ENCODE measurements at regions not wholly inside any gene's neighbourhood (a gene's known extent, or its start where the extent isn't known, plus 50 kb on each side); places are given as distances from the start of the nearest gene placed in this dataset.
"Not testable (repeated sequence)": the region's sequence is repeated elsewhere in the genome, so short reads cannot be mapped to it uniquely, and the experiment has no call there.

DNA sequence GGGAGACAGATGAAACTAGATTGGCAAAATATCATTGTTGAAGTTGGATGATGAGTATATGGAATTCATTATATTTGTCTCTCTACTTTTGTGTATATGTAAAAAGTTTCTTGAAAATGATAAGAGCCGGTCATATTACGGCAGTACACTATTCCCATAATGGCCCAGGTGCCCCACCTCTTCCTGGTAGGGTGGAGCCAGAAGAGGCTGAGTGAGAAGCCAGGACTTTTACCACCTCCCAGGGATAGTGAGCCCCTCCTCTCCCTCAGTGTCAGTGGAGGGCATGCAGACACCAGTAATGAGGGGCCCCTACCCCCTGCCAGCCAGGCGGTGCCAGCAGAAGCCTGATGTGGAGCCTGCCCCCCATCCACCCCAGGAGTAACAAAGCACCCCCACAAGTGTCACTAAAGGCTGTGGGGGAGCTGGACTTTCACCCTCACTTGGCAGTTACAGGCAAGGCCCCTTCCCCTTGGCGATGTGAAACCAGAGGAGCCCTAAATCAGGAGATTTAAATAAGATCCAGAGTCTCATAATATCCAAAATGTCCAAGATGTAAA lies 198.9 kb upstream of the RBBP8 start:
- Histone ChIP-seq H3K4me1 (no peaks in the 10 kb centered on the region), H3K4me3 (no peak overlapping the region), H3K9me3 (no peaks in the 10 kb centered on the region), H3K36me3 (replicated peaks) (no peaks in the 10 kb centered on the region), H3K27me3 (ENCODE audit: low read depth) (no peaks in the 10 kb centered on the region)
- DNase-seq (ENCODE audit: low spot score in 2 of 2), result no peak
- in situ Hi-C loops (cut with MboI; ENCODE audit: low sequenced_read_pairs), result no loop called here

DNA sequence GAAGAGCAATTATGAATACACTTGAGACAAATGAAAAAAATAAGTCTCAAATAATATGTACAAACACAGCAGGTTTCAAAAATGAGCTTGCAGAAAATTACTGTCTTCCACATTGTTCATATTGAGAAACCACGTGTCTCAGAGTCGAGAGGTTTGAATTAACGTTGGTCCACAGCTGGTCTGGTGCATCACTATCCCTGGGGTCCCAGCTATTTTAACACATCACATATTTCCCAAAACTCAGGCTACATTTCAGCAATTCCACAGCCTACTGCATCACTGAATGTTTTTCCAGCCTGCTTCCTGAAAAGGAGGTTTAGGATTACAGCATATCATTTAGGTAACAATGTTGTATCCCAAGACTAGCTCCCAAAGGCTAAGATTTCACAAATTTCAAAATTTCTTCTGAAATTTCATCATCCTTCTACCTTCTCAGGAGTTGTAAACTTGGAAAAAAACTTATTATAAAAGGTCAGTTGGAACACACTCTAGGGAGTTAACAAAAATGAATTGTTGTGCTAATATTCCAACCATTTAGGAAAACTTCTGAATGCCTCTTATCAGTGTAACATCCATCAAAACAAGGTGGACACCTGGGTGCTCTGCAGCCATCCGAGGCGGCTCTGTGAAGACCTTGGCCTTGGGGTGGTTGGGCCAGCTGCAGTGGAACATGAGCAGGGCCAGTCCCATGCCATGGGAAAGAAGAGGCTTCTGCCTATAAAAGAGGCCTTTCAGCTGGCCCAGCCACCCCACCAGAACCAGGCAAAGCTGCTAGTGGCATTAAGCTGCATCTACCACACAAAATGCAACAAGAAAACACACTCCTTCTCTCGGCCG lies 198.1 kb upstream of the RBBP8 start:
- H3K27me3 ChIP-seq (ENCODE audit: low read depth), result no peaks in the 10 kb centered on the region
- in situ Hi-C loops (cut with MboI; ENCODE audit: low sequenced_read_pairs), result no loop called here
- DNase-seq (ENCODE audit: low spot score in 2 of 2), result no peak

DNA sequence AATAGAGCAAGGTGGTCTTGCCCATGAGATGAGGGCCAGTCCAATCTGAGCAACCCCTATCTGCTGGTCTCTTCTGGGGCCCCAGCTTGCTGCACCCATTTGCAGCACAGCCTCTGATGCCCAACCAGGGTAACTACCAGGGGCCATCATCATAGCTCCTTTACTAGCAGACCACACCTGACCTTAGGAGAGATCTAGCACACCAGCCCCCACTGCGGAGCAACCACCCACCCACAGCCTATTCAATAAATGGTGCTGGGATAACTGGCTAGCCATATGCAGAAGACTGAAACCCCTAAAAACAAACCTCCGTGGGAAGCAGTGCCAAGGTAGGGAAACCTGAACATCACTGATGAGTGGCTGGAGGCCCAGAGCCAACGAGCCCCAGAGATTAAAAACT lies 196.1 kb upstream of the RBBP8 start:
- Histone ChIP-seq H3K27me3 (ENCODE audit: low read depth) (no peaks in the 10 kb centered on the region), H3K4me1 (no peaks in the 10 kb centered on the region), H3K9me3 (no peaks in the 10 kb centered on the region), H3K4me3 (no peak overlapping the region), H3K36me3 (replicated peaks) (no peaks in the 10 kb centered on the region)
- in situ Hi-C loops (cut with MboI; ENCODE audit: low sequenced_read_pairs), result no loop called here
- DNase-seq (ENCODE audit: low spot score in 2 of 2), result no peak

More for the DNA sequence above, 198.1 kb upstream of the RBBP8 start:
- no peaks in the 10 kb centered on the region for H3K9me3 ChIP-seq
- no peaks in the 10 kb centered on the region for H3K4me1 ChIP-seq
- H3K36me3 ChIP-seq (replicated peaks), result no peaks in the 10 kb centered on the region
- no peak overlapping the region for H3K4me3 ChIP-seq

DNA sequence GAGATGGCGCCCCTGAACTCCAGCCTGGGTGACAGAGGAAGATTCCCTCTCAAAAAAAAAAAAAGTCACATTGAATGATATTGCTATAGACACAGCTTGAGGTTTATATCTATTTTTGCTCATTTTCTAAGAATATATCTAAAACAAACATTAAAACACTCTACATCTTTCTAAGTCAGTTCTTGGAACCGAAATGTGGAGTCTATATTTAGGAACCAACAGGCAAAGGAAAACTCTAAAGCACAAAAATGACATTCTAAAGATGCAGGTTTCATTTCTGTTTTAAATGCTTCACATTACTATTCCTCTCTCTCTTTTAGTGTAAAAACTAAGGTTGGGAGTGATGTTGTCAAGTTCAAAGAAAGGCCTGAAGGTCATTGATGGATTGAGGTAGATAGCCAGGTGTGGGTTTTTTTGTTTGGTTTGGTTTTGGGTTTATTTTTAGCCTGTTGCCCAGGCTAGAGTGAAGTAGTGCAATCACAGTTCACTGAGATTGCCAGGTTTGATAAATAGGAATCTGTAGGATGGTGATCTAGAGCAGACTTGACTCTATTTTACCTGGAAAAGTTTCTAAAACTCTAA lies 194.0 kb upstream of the RBBP8 start:
- no peak overlapping the region for H3K4me3 ChIP-seq
- H3K4me1 ChIP-seq, result no peaks in the 10 kb centered on the region
- no peak for DNase-seq (ENCODE audit: low spot score in 2 of 2)
- in situ Hi-C loops (cut with MboI; ENCODE audit: low sequenced_read_pairs), result no loop called here
- no peaks in the 10 kb centered on the region for H3K27me3 ChIP-seq (ENCODE audit: low read depth)
- H3K9me3 ChIP-seq, result no peaks in the 10 kb centered on the region
- H3K36me3 ChIP-seq (replicated peaks), result no peaks in the 10 kb centered on the region

DNA sequence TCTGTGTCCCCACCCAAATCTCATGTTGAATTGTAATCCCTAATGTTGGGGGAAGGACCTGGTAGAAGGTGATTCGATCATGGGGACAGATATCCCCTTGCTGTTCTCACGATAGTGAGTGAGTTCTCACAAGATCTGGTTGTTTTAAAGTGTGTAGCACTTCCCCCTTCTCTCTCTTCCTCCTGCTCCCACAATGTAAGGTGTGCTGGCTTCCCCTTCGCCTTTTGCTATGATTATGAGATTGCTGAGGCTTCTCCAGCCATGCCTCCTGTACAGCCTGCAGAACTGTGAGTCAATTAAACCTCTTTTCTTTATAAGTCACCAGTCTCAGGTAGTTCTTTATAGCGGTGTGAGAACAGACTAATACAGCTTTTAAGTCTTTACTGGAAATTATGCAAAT lies 193.3 kb upstream of the RBBP8 start:
- in situ Hi-C loops (cut with MboI; ENCODE audit: low sequenced_read_pairs), result no loop called here
- no peaks in the 10 kb centered on the region for H3K27me3 ChIP-seq (ENCODE audit: low read depth)
- H3K36me3 ChIP-seq (replicated peaks), result no peaks in the 10 kb centered on the region
- no peaks in the 10 kb centered on the region for H3K9me3 ChIP-seq
- no peak overlapping the region for H3K4me3 ChIP-seq
- DNase-seq (ENCODE audit: low spot score in 2 of 2), result no peak
- no peaks in the 10 kb centered on the region for H3K4me1 ChIP-seq

DNA sequence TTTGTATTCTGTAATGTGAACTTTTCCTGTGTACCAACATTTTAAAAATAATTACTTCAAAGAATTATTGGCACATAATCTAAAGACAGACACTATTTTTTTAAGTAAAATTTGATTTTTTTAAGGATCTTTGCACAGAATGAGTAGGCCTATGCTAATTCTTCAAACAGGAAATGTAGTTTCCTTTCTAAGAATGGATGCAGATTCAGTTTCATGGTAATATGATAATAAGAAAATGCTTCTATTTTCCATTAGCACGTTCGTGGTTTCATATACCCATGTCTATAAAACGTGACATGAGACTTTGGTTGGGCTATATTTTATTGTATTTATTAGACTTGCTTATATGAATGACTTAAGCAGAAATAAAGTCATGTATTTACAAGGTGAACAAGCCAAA lies 191.8 kb upstream of the RBBP8 start:
- in situ Hi-C loops (cut with MboI; ENCODE audit: low sequenced_read_pairs), result no loop called here
- no peak overlapping the region for H3K4me3 ChIP-seq
- no peaks in the 10 kb centered on the region for H3K9me3 ChIP-seq
- H3K27me3 ChIP-seq (ENCODE audit: low read depth), result no peaks in the 10 kb centered on the region
- no peaks in the 10 kb centered on the region for H3K36me3 ChIP-seq (replicated peaks)
- no peaks in the 10 kb centered on the region for H3K4me1 ChIP-seq
- DNase-seq (ENCODE audit: low spot score in 2 of 2), result no peak

DNA sequence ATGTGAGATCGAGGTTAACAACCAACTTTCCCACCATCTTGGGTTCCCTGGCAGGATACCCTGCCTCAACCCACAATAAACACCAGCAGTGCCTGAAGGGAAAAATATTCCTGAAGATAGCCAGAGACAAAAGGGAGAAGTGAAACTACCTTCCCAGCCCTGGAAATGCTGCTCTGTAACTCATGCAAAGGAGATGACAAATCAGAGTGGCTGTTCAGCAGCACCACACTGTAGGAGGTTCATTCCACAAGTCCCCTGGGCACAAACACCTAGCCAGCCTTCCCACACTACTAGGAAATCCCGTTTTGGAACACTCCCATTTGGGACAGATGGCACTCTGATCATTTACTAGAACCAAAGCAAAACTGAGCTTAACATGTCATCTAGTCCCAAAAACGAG lies 190.7 kb upstream of the RBBP8 start:
- Histone ChIP-seq H3K27me3 (ENCODE audit: low read depth) (peaks cover 2% of the 10 kb centered on the region; the same call in 1 of the 2 replicates), H3K4me3 (no peak overlapping the region), H3K9me3 (no peaks in the 10 kb centered on the region), H3K36me3 (replicated peaks) (no peaks in the 10 kb centered on the region), H3K4me1 (no peaks in the 10 kb centered on the region)
- in situ Hi-C loops (cut with MboI; ENCODE audit: low sequenced_read_pairs), result no loop called here
- DNase-seq (ENCODE audit: low spot score in 2 of 2), result no peak

DNA sequence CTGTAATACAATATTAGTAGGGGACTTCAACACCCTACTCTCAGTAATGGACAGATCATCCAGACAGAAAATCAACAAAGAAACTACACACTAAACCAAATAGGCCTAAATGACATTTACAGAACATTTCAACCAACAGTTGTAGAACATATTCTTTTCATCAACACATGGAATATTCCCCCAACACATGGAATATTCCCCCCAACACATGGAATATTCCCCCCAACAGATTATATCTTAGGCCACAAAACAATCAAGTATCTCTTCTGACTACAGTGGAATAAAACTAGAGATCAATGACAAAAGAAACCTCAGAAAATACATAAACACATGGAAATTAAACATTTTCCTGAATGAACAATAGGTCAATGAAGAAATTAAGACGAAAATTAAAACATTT lies 187.2 kb upstream of the RBBP8 start:
- no peaks in the 10 kb centered on the region for H3K4me1 ChIP-seq
- in situ Hi-C loops (cut with MboI; ENCODE audit: low sequenced_read_pairs), result no loop called here
- no peaks in the 10 kb centered on the region for H3K36me3 ChIP-seq (replicated peaks)
- H3K4me3 ChIP-seq, result no peak overlapping the region
- no peaks in the 10 kb centered on the region for H3K9me3 ChIP-seq
- peaks cover 2% of the 10 kb centered on the region; the same call in 1 of the 2 replicates for H3K27me3 ChIP-seq (ENCODE audit: low read depth)
- no peak for DNase-seq (ENCODE audit: low spot score in 2 of 2)

DNA sequence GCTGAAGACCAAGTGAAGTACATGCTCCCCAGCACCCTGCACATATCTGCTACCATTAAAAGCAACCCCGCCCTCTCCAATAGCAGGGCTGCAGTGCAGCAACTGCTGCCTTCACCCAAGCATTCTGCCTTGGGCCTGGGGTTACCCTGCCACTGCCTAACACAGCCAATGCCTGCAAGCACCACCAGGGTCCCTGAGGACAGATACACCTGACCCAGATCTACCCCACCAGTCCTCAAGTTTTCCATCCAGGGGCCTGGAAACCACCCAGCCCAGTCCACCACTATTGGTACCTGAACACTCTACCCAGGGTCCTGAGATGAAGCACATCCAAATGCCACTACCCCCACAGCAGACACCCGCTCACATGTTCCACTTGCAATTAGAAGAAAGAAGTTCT lies 181.1 kb upstream of the RBBP8 start:
- H3K9me3 ChIP-seq, result no peaks in the 10 kb centered on the region
- peaks cover 5% of the 10 kb centered on the region; the same call in 1 of the 2 replicates for H3K27me3 ChIP-seq (ENCODE audit: low read depth)
- H3K4me1 ChIP-seq, result no peaks in the 10 kb centered on the region
- DNase-seq (ENCODE audit: low spot score in 2 of 2), result no peak
- in situ Hi-C loops (cut with MboI; ENCODE audit: low sequenced_read_pairs), result no loop called here
- H3K36me3 ChIP-seq (replicated peaks), result no peaks in the 10 kb centered on the region
- no peak overlapping the region for H3K4me3 ChIP-seq

DNA sequence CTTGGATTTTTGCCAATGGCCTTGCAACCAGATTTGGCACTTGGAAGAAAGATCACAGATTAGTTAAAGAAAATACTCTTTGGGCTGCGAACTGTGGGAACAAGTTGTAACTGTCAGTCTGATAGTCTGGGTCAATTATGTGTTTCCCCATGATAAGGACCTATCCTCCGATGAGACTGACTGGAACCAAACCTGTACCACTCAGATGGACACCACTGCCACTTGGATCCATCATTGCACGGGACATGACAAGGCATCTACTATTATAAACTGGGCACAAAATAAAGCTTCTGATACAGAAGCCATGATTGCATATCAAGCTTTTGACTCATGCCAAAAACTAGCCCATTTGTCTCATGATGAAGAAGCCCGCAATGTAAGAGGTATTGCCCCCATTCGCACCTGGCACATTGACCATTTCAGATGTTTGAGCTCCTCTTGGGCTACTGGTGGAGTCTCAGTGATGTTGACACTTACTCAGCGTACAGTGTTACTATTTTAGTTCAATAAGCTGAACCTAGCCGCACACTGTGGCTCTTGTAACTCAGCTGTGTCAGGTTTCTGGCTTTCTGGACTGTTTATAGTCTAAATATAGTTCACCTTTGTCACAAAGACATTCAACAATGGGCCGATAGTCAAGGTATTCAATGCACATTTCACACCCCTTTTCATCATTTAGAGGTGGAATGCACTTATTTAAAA lies 179.8 kb upstream of the RBBP8 start:
- Histone ChIP-seq H3K4me1 (no peaks in the 10 kb centered on the region), H3K27me3 (ENCODE audit: low read depth) (peaks cover 5% of the 10 kb centered on the region; the same call in 1 of the 2 replicates), H3K36me3 (replicated peaks) (no peaks in the 10 kb centered on the region), H3K9me3 (no peaks in the 10 kb centered on the region), H3K4me3 (no peak overlapping the region)
- no peak for DNase-seq (ENCODE audit: low spot score in 2 of 2)
- in situ Hi-C loops (cut with MboI; ENCODE audit: low sequenced_read_pairs), result no loop called here

DNA sequence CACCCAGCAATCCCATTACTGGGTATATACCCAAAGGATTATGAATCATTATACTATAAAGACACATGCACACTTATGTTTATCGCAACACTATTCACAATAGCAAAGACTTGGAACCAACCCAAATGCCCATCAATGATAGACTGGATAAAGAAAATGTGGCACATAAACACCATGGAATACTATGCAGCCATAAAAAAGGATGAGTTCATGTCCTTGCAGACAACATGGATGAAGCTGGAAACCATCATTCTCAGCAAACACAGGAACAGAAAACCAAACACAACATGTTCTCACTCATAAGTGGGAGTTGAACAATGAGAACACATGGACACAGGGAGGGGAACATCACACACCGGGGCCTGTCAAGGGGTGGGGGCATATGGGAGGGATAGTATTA lies 169.1 kb upstream of the RBBP8 start:
- H3K9me3 ChIP-seq; DNase-seq (ENCODE audit: low spot score in 2 of 2); in situ Hi-C loops (cut with MboI; ENCODE audit: low sequenced_read_pairs); H3K4me3 ChIP-seq; H3K4me1 ChIP-seq; H3K27me3 ChIP-seq (ENCODE audit: low read depth); H3K36me3 ChIP-seq (replicated peaks): not testable (repeated sequence)

DNA sequence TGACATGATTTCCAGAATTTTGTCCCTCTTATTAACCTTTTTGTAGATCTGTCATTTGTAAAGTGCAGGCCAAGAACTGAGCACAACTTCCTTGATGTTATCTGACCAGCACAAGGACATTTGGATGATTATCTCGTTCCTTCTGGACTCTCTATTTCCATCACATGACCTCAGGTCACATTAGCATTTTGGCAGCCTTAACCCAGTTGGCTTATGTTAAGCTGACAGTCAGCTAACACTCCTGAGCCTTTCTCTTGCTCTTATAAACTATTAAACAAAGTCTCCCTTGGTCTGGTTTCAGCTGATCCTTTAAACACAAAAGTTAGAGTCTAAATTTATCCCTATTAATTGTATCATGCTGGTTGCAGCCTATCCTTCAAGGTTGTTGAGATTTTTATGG lies 167.2 kb upstream of the RBBP8 start:
- Histone ChIP-seq H3K36me3 (replicated peaks) (no peaks in the 10 kb centered on the region), H3K4me3 (no peak overlapping the region), H3K9me3 (no peaks in the 10 kb centered on the region), H3K27me3 (ENCODE audit: low read depth) (no peaks in the 10 kb centered on the region; the same call in 1 of the 2 replicates), H3K4me1 (no peaks in the 10 kb centered on the region)
- DNase-seq (ENCODE audit: low spot score in 2 of 2), result no peak
- in situ Hi-C loops (cut with MboI; ENCODE audit: low sequenced_read_pairs), result no loop called here

DNA sequence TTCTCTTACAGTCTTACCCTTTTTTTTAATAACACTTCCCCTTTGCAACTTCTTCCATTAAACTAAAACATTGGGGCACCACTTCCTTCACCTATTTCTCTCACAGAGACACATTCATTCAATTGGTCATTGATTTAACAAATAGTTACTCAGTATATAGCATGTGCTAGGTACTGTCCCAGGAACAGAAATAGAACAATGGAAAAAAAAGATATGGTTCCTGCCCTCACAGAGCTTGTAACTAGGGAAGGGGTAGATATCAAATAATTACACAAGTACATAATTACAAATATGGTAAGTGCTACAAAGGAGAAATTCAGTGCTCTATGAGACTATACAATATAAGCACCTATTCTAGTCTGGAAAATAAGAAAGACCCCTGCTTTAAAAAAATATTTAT lies 165.5 kb upstream of the RBBP8 start:
- Histone ChIP-seq H3K4me3 (no peak overlapping the region), H3K27me3 (ENCODE audit: low read depth) (no peaks in the 10 kb centered on the region; the same call in 1 of the 2 replicates), H3K9me3 (no peaks in the 10 kb centered on the region), H3K36me3 (replicated peaks) (no peaks in the 10 kb centered on the region), H3K4me1 (no peaks in the 10 kb centered on the region)
- in situ Hi-C loops (cut with MboI; ENCODE audit: low sequenced_read_pairs), result no loop called here
- no peak for DNase-seq (ENCODE audit: low spot score in 2 of 2)

DNA sequence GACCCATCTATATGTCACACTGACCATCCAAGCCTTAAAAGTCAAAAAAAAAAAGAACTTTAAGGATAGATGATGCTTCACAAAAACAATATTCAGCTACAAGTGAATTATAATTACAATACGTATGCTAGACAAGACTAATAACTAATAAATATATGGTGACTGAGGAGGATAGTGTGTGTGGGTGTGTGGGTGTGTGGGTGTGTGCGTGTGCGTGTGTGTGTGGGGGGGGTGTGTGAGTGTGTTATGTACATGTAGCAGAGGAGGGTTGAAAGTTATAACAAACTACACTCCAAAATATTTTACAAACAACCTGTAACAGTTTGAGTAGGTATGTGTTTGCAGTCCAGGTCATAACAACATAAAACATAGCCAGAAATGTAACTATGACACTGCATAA lies 159.2 kb upstream of the RBBP8 start:
- Histone ChIP-seq H3K4me3 (no peak overlapping the region), H3K9me3 (no peaks in the 10 kb centered on the region), H3K27me3 (ENCODE audit: low read depth) (peaks cover 5% of the 10 kb centered on the region; the same call in 1 of the 2 replicates), H3K4me1 (no peaks in the 10 kb centered on the region), H3K36me3 (replicated peaks) (no peaks in the 10 kb centered on the region)
- no peak for DNase-seq (ENCODE audit: low spot score in 2 of 2)
- in situ Hi-C loops (cut with MboI; ENCODE audit: low sequenced_read_pairs), result no loop called here
